GM04504 (cell line): ENCODE measurements at regions not wholly inside any gene's neighbourhood (a gene's known extent, or its start where the extent isn't known, plus 50 kb on each side); places are given as distances from the start of the nearest gene placed in this dataset.

Experiments
- DNase-seq: peaks from one replicate; pipeline ENCODE4 v3.0.0-alpha.2; 2012; ENCODE audit warnings: low read depth

DNA sequence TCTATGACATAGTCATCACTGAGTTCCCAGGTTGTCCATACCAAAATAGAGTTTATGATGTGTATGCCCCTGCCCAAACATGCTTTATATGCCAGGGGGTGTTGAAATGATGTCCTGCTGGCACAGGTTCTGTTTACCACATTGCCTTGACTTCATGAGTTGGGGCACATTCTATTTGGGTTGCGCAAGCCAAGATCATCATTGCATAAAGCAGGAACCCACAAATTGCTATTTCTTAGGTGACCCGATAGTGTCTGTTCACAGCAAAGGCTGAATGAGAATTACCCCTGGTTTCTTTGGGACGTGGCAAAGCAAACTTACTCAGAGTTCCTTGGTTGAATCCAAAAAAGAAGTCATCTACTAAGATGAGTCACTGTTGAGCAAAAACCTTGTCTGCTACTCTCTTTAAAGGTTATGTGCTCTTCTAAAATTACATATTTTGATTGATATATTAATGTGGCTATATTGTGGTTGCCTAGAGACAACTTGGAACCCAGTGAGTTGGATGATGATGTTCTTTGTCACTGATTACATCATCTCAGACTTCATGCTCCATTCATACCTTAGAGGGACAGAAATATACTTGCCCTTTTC, 912.6 kb upstream of the SOX9 start:
- DNase-seq = peak; percentile 67

DNA sequence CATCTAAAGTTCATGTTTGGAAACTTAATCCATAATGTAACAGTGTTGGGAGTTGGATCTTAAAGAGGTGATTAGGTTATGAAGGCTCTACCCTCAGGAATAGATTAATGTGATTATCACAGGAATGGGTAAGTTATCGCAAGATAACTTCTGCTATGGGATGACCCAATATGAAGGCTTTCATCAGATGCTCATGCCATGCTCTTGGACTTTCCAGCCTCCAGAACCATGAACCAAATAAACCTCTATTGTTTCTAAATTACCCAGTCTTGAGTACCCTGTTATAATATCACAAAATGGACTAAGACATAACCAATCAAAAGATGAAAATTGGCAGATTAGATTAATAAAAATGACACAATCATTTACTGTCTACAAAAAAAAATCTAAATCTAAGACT, 906.9 kb upstream of the SOX9 start:
- DNase-seq = no peak

DNA sequence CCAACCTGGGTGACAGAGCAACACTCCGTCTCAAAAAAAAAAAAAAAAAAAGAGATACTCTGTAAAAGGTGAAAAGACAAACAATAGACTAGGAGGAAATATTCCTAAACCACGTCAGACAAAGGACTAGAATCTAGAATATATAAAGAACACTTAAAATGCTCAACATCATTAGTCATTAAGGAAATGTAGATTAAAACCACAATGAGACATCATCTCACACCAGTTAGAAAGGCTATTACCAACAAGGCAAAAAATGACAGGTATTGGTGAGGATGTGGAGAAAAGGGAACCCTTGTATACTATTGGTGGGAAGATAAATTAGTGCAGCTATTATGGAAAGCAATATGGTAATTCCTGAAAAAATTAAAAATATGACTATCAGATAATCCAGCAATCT, 903.1 kb upstream of the SOX9 start:
- DNase-seq = no peak

DNA sequence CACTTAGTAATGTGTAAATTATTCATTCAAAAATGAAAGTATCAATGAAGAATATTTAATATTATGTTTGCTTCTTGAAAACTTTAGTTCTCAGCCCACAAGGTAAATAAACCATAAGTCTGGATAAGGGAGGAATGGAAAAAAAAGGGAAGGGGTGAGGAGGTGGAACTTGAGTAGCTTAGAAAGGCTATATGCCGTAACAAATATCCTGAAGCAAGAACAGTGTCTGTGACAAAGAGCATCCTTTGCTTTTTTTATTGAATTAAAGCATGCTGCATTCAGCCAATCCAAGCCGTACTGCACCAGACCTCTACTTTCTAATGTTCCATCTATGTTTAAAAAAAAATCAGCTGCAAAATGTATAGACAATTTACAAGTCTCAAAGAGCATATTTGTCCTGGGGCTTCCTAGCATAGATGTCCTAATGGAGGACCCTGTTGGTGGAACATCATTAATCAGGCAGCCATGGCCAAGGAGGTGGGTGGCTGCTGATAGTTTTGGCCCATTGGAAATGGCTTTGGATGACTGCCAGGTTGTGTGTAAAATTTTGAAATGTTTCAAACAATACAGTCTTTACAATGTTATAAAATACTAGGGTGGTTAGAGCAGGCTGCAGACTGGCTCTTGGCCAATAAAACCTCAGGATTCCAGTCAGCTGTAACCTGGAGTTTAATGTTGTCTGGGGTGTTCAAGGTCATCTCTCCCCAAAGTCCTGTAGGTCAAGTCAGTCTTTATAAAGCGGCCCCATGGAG, 895.8 kb upstream of the SOX9 start:
- no peak for DNase-seq

DNA sequence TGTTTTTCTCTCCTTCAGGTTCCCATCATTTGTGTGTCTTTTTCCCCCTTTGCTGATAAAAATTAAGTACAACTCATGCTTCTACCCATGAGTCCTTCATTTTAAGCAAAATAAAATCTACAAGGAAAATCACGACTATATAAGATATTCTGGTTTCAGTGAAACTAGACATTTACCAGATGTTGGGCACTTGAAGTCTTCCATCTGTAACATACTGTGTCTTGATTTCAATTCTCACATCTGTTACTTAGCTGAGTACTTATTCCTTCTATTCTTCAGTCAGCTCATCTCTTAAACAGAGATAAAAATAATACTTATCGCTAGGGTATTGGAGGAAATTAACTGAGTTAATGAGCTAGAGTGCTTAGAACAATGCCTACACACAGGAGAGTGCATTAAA, 893.0 kb upstream of the SOX9 start:
- no peak for DNase-seq

DNA sequence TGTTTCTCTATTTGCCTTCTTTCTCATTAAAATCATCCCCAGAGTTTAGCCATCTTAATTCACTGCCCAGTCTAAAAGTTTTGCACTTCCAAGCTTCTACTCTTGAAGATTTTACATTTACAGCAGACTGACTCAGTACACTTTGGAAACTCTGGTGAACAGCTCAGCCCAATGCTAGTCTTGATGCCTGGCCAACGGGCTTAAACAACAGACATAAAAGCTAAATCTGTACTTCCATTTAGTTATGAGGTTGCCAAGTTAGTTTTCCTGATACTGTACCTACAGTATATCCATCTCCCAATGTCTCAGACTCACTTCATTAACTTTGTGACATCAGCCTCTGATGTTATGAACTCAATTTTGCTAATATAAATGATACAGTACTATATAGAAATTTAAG, 891.8 kb upstream of the SOX9 start:
- DNase-seq = no peak

DNA sequence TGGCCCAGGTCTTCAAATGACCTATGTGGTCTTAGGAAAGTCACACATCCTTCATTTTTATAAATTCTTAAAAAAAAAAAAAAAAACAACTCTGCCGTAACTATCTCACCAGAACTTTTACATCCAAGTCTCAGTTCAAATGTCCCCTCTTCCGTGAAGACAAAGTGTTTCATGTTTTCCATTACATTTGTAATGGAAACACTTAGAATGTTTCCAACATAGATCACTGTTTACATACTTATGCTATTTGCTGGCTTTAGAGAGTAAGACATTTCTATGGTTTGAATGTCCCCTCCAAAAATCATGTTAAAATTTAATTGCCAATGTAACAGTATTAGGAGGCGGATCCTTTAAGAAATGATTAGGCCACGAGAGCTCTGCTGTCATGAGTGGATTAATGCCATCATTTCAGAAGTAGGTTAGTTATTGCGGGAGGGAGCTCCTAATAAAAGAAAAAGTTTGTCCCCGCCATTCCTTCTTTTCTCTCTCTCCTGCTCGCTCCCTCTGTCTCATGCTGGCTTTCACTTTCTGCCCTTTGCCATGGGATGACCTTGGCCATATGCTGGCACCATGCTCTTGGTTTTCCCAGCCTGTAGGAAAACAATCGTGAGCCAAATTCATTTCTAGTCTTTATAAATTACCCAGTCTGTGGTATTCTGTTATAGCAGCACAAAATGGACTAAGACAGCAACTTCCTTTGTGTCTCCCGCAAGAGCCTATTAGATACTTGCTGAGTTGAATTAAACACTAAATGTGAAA, 887.8 kb upstream of the SOX9 start:
- DNase-seq = no peak

DNA sequence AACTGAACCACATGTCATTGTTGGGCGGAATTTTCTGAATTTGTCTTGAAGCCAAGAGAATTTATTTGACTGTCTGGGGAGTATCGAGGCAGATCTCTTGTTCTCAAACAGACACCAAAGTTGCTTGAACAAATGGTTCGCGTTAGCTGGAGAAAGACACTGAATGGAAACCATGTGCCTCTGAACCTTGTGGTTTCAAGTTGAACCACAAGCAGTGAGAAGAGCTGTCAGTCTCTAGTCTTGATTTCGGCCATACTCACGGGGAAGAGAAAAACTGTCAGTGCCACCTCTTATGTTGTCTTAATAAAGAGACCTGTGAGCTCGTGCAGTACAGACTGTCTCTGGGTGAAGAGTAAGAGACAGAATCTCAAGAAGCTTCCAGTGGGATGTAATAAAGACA, 886.5 kb upstream of the SOX9 start:
- DNase-seq = no peak

DNA sequence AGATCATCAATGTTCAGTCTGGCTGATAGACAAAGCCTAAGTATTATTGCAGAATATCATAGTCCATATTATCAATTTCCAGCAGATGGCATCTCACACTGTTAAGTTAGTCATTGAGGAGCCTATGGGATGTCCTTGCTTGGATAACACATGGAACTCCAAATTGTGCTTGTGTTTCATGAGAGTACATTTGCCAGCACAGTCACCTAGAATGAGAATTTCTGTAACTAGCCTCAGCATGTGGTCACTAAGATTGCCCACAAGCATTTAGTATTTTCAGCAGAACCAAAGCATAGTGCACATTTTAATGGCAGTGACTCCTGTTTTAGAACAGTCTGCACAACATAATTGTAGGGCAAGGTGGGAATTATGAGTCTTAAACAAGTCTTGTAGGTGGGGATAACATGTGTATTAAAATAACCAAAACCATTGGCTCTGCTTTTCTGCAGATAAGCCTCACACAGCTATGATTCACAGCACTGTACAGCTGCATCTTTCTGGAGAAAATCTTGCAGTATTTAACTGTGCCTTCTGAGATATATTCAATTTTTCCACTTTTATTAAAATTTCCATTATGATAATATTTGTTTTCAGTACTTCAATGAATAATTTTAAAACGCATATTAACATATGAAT, 882.8 kb upstream of the SOX9 start:
- peak; percentile 30 for DNase-seq

DNA sequence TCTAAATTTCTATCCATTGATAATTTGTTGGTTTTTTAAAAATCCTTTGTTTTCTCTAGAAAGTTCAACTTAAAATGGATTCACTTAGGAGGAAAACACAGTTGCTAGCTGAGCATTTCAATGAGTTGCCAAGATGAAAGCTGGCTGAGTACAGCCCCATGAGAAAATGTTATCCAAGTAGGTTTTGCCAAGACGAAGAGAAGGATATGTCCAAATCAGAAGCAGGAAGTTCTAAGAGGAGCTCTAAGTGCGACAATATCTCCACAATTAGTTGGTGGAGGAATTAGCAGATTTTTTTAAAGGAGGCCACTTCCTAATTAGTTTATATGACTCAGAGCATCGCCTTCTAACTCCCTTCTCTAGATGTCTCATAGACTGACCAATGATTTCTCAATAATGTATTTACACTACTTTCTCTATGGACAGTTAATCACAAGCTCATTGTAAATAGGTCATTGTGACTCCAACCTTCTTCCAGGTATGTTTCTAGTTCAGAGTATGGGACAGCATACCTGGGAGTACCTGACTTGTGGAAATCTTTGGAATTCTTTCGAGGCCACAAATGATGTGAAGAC, 873.3 kb upstream of the SOX9 start:
- DNase-seq = no peak

DNA sequence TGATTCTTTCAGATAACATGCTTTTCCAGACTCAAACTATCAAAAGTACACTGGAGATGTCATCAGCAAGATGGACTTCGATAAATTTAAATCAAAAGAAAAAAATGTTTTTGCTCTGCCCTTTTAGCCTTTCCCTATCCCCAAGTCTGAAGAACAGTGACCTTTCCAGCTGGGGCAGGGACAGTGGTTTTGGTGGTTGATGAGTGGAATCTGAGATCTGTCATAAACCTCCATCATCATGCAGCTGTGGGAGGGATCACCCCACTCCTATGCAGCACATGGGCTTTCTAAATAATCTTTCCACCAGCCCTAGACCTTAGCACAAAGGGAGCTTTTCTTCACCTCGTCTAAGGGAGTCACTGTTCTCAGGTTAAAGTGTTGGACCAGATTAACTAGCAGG, 869.5 kb upstream of the SOX9 start:
- no peak for DNase-seq

DNA sequence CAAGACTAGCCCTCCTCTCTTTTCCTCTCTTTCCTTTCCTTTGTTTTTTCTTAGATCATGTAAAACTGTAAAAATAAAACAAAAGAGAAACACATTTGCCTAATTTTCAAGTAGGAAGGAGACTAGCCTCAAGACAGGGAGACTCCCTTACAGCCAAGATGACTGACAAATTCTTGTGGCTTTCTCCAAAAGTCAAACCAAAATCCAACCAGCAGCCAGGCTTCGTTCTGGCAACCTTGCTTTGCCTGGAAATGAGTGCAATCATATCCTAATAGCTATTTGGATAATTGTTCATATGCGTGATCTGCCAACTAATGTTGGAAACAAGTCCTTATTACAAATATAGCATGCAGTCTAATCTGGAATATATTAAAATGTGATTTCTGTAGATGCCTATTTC, 868.9 kb upstream of the SOX9 start:
- peak; percentile 40 for DNase-seq

DNA sequence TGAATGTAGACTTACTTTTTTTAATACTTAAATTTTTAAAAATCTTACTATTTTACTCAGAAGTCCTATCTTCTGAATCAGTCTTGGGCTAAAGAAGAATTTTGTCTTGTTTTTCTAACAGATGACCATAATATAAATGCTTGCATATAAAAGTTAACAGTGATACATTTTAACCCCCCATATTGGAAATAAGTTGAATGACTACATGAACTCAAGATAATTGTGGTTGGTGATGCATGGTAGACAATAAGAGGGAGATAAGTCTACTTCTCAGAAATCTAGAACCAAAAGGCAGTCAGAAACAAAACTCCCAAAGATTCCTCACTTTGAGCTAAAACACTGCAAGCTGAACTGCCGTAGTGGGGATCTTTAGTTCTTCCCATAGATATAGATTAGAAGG, 868.4 kb upstream of the SOX9 start:
- DNase-seq = no peak

DNA sequence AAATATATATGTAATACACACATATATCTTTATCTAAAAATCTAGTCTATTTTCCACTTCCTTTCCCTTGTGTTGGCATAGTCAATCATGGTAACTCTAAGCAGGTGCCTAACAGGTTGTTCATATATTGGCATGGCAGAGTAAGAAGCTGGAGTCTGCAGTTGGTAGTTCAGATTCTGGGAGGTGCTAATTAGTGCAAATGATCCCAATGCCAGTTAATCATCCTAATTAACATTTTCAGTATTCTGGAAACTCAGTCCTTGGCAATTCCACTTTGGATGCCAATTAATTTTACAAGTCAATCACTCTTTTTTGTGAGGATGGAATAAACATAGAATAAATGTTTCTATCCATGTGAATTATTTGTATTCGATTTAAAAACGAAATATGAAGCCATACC, 863.7 kb upstream of the SOX9 start:
- DNase-seq = no peak

DNA sequence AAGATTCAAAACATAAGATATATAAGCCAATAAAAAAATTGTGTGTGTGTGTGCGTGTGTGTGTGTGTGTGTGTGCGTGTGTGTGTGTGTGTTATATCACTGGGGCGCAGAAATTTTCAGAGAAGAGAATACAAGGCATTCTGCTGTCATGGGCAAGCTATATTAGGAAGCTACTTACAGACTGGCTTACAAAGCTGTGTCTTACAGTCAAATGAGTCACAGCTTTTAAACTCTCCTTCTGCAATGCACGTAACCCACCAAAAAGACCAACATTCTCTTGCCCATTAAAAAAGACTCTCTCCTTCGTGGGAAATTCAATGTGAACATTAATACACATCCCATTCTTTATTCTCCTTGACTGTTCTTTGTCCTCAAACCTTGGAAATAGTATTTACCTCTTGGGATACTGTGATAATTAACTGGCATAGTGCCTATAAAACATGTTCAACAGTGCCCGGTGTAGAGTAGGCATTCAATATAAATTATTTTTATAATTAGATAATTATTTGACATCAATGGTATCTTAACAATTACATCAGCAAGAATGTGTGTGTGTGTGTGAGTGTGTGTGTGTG, 860.4 kb upstream of the SOX9 start:
- DNase-seq = no peak

DNA sequence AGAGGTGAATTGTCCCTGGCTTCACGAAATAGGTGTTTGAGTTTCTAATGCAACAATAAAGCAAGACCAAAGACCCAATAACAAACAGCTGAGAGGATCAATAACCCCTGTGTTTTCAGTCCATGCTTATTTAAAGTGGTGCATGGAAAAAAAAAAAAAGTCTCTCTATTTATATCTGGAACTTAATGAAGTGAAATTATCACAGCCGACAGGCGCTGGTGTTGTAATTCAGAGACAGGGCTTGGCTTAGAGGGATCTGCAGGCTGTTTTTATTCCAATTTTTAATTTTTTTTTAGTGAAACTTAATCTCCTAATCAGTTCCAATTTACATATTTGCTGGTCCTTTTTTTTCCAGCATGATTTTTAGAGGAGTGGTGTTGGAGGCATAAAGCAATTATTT, 858.2 kb upstream of the SOX9 start:
- DNase-seq = no peak

DNA sequence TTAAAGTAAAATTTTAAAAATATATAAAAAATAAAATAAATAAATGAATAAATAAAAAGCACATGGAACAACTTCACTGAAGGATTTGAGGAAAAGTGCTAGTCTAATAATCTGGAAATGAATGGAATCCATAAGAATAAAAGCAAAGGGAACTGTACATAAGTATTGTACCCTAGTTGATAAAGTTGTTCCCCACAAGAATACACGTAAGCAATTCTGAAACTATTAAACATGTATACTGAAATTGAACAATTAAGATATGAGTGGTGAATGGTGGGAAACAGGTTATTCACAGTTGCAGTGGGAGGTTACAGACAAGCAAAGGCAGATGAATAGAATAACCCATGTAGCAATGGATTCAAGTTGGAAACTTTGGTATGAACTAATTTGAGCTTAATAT, 853.2 kb upstream of the SOX9 start:
- DNase-seq = no peak

DNA sequence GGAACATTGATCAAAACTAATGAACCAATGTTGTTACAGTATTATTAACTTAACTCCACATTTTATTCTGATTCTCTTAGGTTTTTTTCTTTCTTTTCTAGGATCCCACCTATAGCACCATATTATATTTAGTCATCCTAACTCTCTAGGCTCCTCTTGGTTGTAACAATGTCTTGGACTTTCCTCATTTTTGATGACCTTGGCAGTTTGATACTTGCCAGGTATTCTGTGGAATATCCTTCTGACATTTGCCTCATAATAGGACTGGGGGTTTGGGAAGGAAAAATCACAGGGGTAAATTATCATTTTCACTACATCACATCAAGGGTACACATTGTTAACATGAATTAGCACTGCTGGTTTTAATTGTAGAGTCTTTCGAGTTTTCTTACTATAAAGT, 851.6 kb upstream of the SOX9 start:
- DNase-seq = no peak

DNA sequence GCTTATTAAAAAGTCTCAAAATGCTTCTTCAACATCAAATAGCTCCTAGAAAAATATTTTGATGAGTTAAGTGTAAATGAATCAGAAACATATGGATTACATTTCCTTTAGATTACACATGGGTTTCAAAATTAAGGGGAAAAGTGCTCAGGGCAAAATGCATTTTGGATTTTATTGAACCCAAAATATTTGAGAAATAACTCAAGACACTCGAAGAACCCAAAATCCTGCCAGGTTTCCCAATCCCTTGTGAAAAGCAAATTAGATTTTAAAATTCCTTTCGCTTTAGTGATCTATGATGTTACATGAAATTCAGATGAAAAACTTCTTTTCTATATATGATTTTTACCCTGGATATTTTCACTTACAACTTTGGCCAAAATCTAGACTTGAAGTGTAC, 847.4 kb upstream of the SOX9 start:
- DNase-seq = no peak

DNA sequence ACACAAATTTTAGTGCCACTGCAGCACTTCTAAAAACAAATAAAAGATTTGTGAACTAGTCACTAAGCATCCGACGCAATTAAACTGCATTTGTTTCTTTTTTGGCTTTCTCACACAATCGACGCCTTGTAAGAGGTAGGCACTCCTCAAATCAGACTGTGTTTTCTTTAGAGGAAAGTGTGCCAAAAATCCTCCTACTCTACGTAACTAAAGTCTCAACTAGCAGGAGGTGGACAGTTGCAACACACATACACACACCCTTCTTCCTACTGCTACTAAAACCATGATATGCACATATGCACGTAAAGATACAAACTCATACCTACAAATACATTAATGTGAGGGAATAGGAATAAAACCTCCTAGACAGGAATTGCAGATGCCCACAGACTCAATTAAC, 844.7 kb upstream of the SOX9 start:
- DNase-seq = no peak

DNA sequence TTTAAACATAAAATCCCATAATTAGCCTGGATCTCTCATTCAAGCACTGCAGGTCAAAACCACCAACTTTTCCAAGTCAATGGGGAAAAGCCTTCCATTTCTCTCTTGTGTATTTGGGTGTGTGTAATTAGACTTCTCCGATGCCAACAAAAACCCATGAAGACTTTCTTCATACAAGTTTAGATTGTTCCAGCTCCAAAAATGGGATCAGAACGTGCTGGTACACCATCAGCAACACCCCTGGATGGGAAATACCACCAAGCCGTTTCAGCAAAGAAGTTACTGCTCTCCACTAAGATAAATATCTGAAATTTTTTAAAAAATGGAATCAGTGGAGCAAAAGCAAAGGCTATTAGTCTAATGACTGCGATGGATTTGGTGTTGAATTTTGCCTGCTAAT, 837.3 kb upstream of the SOX9 start:
- no peak for DNase-seq

DNA sequence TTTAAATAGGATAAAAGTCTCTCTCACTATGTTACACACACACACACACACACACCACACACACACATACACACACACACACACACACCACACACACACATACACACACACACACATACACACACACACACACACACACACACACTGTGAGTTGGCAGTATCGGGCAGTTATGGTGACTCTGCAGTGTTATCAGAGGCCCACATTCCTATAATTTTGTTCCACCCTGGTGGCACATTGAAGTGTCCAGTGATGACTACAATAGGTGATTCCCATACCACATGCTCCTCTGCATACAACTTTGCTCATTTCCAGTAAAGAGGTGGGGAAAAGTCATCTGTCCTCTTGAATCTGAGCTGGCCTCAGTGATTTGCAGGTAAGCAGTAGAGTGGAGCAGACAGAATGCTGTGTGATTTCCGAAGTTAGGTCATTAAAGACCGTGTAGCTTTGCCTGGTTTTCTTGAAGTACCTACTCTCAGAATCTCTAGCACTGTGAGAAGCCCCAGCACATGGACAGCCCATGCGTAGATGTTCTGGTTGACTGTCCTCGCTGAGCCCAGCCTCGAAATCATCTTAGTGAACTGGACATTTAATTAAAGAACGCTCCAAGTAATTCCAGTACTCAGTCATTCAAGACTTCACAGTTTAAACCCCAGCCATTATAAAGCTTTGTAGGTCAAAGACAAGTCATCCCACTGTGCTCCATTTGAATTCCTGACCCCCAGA, 836.6 kb upstream of the SOX9 start:
- no peak for DNase-seq
